KMS-11 (cell line): ENCODE measurements at regions not wholly inside any gene's neighbourhood (a gene's known extent, or its start where the extent isn't known, plus 50 kb on each side); places are given as distances from the start of the nearest gene placed in this dataset.

ENCODE experiments used
- H2AFZ ChIP-seq: fragments of 200-600 bp; sonication (generic); 2 replicates; pipeline ENCODE4 v1.6.1; 2016; ENCODE audit warnings: antibody characterized with exemption, mixed run types, low read depth
- H3K27ac ChIP-seq: fragments of 200-600 bp; sonication (generic); 2 replicates; pipeline ENCODE4 v1.6.1; 2016; ENCODE audit warnings: mild to moderate bottlenecking, mixed run types
- H3K27me3 ChIP-seq: fragments of 200-600 bp; sonication (generic); 2 replicates; pipeline ENCODE4 v1.6.1; 2017; ENCODE audit warnings: mild to moderate bottlenecking, low read depth, mixed run types, moderate library complexity; ENCODE audit not compliant: insufficient read depth
- H3K36me3 ChIP-seq: fragments of 200-600 bp; sonication (generic); 2 replicates; pipeline ENCODE4 v1.6.1; 2017; ENCODE audit warnings: mild to moderate bottlenecking, mixed run types; ENCODE audit not compliant: insufficient read depth
- H3K4me1 ChIP-seq: fragments of 200-600 bp; sonication (generic); 2 replicates; pipeline ENCODE4 v1.6.1; 2016; ENCODE audit warnings: mild to moderate bottlenecking, low read depth, mixed run types; ENCODE audit not compliant: poor library complexity, severe bottlenecking
- H3K4me2 ChIP-seq: fragments of 200-600 bp; sonication (generic); 2 replicates; pipeline ENCODE4 v1.7.0; 2016; ENCODE audit warnings: mild to moderate bottlenecking, mixed run types
- H3K4me3 ChIP-seq: fragments of 200-600 bp; sonication (generic); IDR thresholded peaks from 2 replicates; pipeline ENCODE4 v1.6.1; 2017; ENCODE audit warnings: low read depth, low read length, mixed read lengths; ENCODE audit not compliant: insufficient read depth
- H3K79me2 ChIP-seq: fragments of 200-600 bp; sonication (generic); 2 replicates; pipeline ENCODE4 v1.6.1; 2016; ENCODE audit warnings: low read depth, mixed run types; ENCODE audit not compliant: insufficient read depth
- H3K9ac ChIP-seq: fragments of 200-600 bp; sonication (generic); 2 replicates; pipeline ENCODE4 v1.6.1; 2016; ENCODE audit warnings: mild to moderate bottlenecking, mixed run types
- H4K20me1 ChIP-seq: fragments of 200-600 bp; sonication (generic); 2 replicates; pipeline ENCODE4 v1.6.1; 2016; ENCODE audit warnings: mild to moderate bottlenecking, mixed run types; ENCODE audit not compliant: insufficient read depth
- CTCF ChIP-seq: fragments of 200-600 bp; sonication (generic); conservative IDR thresholded peaks from 2 replicates; pipeline ENCODE4 v1.6.1; 2017; ENCODE audit warnings: low read depth, mild to moderate bottlenecking, antibody characterized with exemption, low read length, moderate library complexity, mixed read lengths

- Histone ChIP-seq H3K4me3 (no peak overlapping the region), H4K20me1 (no peaks in the 10 kb centered on the region), H2AFZ (no peak overlapping the region), H3K27me3 (no peaks in the 10 kb centered on the region), H3K79me2 (no peaks in the 10 kb centered on the region), H3K27ac (no peak overlapping the region), H3K4me2 (no peak overlapping the region), H3K4me1 (no peaks in the 10 kb centered on the region), H3K36me3 (no peaks in the 10 kb centered on the region), H3K9ac (no peak overlapping the region)
- TF ChIP-seq CTCF, result no peak
Measured at GRCh38 chr3:148598619-148599018, 99.1 kb upstream of the AGTR1 start.

DNA sequence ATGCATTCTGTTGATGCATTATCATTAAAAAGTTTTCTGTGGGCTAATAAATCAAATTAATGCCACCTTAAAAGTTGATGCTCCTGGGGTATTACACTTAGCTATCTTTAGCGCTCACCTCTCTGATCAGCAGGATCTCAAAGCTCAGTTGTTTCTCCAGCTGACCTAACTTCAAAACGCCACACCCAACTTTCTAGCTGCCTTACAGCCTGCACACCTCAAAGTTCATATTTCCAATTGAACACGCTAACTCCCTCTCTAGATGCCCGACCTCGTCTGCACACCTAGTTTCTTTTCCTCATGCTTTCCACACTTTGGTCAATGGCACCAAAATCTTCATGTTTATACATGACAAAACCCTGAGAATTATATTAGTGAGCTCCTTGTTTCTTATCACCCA is 98.2 kb upstream of the AGTR1 start:
- Histone ChIP-seq H3K9ac (no peak overlapping the region), H3K4me1 (no peaks in the 10 kb centered on the region), H3K27ac (no peak overlapping the region), H2AFZ (no peak overlapping the region), H3K79me2 (no peaks in the 10 kb centered on the region), H3K27me3 (no peaks in the 10 kb centered on the region), H3K4me2 (no peak overlapping the region), H4K20me1 (no peaks in the 10 kb centered on the region), H3K4me3 (no peak overlapping the region), H3K36me3 (no peaks in the 10 kb centered on the region)
- TF ChIP-seq CTCF, result no peak

DNA sequence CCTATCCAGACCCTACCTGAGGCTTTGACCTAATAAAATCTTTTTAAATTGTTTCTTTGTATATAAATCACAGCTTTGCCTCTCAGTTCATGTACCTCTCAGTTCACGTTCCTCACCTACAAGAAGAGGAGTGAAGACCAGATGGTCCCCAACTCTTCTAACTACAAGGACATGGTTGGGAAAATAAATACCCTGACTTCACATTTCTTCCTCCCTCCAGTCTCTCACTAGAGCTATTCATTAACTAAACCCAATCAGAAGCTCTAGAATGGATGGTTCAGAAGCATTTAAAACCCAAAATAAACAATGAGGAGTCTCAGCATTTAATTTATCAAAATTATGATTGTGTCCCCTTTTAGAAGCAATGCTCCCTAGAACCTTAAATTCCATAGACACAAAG is 97.3 kb upstream of the AGTR1 start:
- no peaks in the 10 kb centered on the region for H3K4me1 ChIP-seq
- no peaks in the 10 kb centered on the region for H3K27me3 ChIP-seq
- no peak overlapping the region for H3K9ac ChIP-seq
- H3K4me2 ChIP-seq, result no peak overlapping the region
- no peak for TF ChIP-seq CTCF
- no peak overlapping the region for H2AFZ ChIP-seq
- no peak overlapping the region for H3K27ac ChIP-seq
- no peaks in the 10 kb centered on the region for H3K79me2 ChIP-seq
- no peak overlapping the region for H3K4me3 ChIP-seq
- no peaks in the 10 kb centered on the region for H4K20me1 ChIP-seq
- H3K36me3 ChIP-seq, result no peaks in the 10 kb centered on the region

DNA sequence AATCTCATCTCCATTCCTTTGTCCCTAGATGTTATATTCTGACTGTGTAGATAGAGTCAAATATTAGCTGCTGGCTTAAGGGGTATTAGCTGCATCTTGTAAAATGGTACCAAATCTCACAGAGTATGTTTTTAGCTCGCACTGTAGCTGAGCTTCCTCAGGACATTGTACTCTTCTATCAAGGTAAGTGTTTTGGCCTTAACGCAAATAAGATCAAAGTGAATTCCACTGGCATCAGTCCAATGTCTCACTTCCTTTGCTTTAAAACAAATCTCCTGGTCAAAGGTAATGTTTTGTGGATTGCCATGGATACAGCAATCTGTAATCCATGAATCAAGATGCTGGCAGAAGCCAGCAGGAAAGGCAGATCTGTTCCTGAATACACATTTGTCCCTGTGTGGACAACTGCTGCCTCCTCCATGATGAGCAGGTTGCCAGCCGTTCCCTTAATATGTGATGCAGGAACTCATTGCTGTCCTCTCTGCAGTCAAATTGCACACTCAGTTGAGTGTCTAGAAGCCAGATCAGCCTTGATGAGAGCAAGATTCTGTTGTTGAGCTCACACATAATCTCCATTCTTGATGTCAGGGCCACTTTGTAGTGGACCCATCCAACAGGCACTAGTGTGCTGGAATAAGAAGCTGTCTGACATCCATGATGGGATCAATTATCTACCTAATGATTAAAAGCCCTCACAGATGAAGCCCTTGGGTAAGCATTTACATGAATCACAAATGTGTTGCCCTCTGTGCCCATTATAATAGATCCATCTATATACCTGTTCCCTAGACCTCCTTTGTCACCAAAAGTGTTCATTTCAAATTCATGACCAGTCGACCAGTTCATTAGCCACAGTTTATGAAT is 96.6 kb upstream of the AGTR1 start:
- H2AFZ ChIP-seq, result no peak overlapping the region
- no peak overlapping the region for H3K4me2 ChIP-seq
- no peak overlapping the region for H3K27ac ChIP-seq
- TF ChIP-seq CTCF, result no peak
- no peak overlapping the region for H3K9ac ChIP-seq
- no peaks in the 10 kb centered on the region for H3K4me1 ChIP-seq
- H4K20me1 ChIP-seq, result no peaks in the 10 kb centered on the region
- no peak overlapping the region for H3K4me3 ChIP-seq
- no peaks in the 10 kb centered on the region for H3K36me3 ChIP-seq
- H3K27me3 ChIP-seq, result no peaks in the 10 kb centered on the region
- no peaks in the 10 kb centered on the region for H3K79me2 ChIP-seq
